GM13977 (cell line): ENCODE measurements at regions not wholly inside any gene's neighbourhood (a gene's known extent, or its start where the extent isn't known, plus 50 kb on each side); places are given as distances from the start of the nearest gene placed in this dataset.

Experiments
- DNase-seq: peaks from one replicate; pipeline ENCODE4 v3.0.0; 2012; ENCODE audit warnings: low spot score
- CTCF ChIP-seq: IDR thresholded peaks from 2 replicates; pipeline ENCODE4 v1.5.1; 2012; ENCODE audit warnings: mild to moderate bottlenecking, control low read depth; ENCODE audit not compliant: insufficient read depth; ENCODE audit errors: extremely low read depth, missing control alignments
- in situ Hi-C: fragments of 300-500 bp; cut with MboI; formaldehyde crosslinking; loops from one replicate; pipeline ENCODE4 v1.12.0; 2022; ENCODE audit warnings: low sequenced_read_pairs, low pct_unique_long_range_greater_than_20kb, mixed read lengths, inconsistent platforms; ENCODE audit not compliant: unreplicated experiment

- no peak for TF ChIP-seq CTCF
- DNase-seq: no peak
- in situ Hi-C loops: no loop called here
These were observed 604.6 kb upstream of the IMPG1 start for GRCh38 chr6:76677017-76677416.

GRCh38 chr6:76671751-76672150, 599.3 kb upstream of the IMPG1 start:
- in situ Hi-C loops: no loop called here
- no peak for DNase-seq

GRCh38 chr6:76644231-76644630, 571.8 kb upstream of the IMPG1 start:
- in situ Hi-C loops: no loop called here
- no peak for DNase-seq

More at GRCh38 chr6:76671751-76672150, 599.3 kb upstream of the IMPG1 start:
- TF ChIP-seq CTCF: no peak

GRCh38 chr6:76639941-76640340, 567.5 kb upstream of the IMPG1 start:
- in situ Hi-C loops: no loop called here
- DNase-seq: no peak
- TF ChIP-seq CTCF: no peak

More at GRCh38 chr6:76644231-76644630, 571.8 kb upstream of the IMPG1 start:
- no peak for TF ChIP-seq CTCF

GRCh38 chr6:76634695-76635094, 562.2 kb upstream of the IMPG1 start:
- in situ Hi-C loops: no loop called here
- TF ChIP-seq CTCF: no peak
- no peak for DNase-seq

GRCh38 chr6:76633259-76633658, 560.8 kb upstream of the IMPG1 start:
- in situ Hi-C loops: no loop called here
- no peak for DNase-seq
- TF ChIP-seq CTCF: no peak

DNA sequence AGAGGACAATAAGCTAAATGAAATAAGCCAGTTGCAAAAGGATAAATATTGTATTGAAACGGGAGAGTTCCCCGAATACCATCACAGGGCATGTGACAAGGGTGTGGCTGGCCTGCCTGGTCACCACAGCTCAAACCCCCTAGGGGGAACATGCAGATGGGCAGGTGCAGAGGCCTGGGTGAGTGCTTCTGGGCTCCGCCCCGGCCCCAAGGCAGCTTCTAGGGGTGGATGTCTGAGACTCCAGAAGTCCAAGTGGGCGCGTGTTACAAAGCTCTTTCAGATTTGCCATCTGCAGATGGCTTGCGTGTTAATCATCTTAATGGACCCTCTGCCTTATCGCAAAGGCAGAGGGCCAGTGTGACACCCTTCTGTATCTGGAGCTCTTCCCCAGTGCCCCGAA, 559.2 kb upstream of the IMPG1 start:
- in situ Hi-C loops: no loop called here
- no peak for DNase-seq
- TF ChIP-seq CTCF: no peak
